ENCODE measurements at regions not wholly inside any gene's neighbourhood (a gene's known extent, or its start where the extent isn't known, plus 50 kb on each side); places are given as distances from the start of the nearest gene placed in this dataset.

GRCh38 chr2:53093355-53093754 lies 674.2 kb upstream of the CHAC2 start:
- no peak overlapping the region for H3K4me3 ChIP-seq (ENCODE audit: low read depth, low read length)

GRCh38 chr2:53091183-53091582 lies 676.4 kb upstream of the CHAC2 start:
- H3K4me3 ChIP-seq (ENCODE audit: low read depth, low read length), result no peak overlapping the region
- TF ChIP-seq CTCF (IDR thresholded peaks at IDR 0.05; ENCODE audit: low read depth, low read length), result no peak

More at GRCh38 chr2:53093355-53093754, 674.2 kb upstream of the CHAC2 start:
- TF ChIP-seq CTCF (IDR thresholded peaks at IDR 0.05; ENCODE audit: low read depth, low read length), result no peak

GRCh38 chr2:53087874-53088461 lies 679.6 kb upstream of the CHAC2 start:
- TF ChIP-seq CTCF (IDR thresholded peaks at IDR 0.05; ENCODE audit: low read depth, low read length), result no peak
- H3K4me3 ChIP-seq (ENCODE audit: low read depth, low read length), result no peak overlapping the region

- TF ChIP-seq CTCF (IDR thresholded peaks at IDR 0.05; ENCODE audit: low read depth, low read length), result no peak
- no peak overlapping the region for H3K4me3 ChIP-seq (ENCODE audit: low read depth, low read length)
Observed at GRCh38 chr2:53087262-53087873, 680.2 kb upstream of the CHAC2 start.

GRCh38 chr2:53077413-53077812 lies 690.2 kb upstream of the CHAC2 start:
- no peak overlapping the region for H3K4me3 ChIP-seq (ENCODE audit: low read depth, low read length)
- no peak for TF ChIP-seq CTCF (IDR thresholded peaks at IDR 0.05; ENCODE audit: low read depth, low read length)

GRCh38 chr2:53075760-53076159 lies 691.8 kb upstream of the CHAC2 start:
- no peak for TF ChIP-seq CTCF (IDR thresholded peaks at IDR 0.05; ENCODE audit: low read depth, low read length)
- no peak overlapping the region for H3K4me3 ChIP-seq (ENCODE audit: low read depth, low read length)

GRCh38 chr2:53067533-53067932 lies 700.1 kb upstream of the CHAC2 start:
- TF ChIP-seq CTCF (IDR thresholded peaks at IDR 0.05; ENCODE audit: low read depth, low read length), result no peak
- no peak overlapping the region for H3K4me3 ChIP-seq (ENCODE audit: low read depth, low read length)
